SK-N-SH treated with all-trans-retinoic acid at 6 μM for 48 hours (cell line): ENCODE measurements at regions not wholly inside any gene's neighbourhood (a gene's known extent, or its start where the extent isn't known, plus 50 kb on each side); places are given as distances from the start of the nearest gene placed in this dataset.

Source experiments
- ATAC-seq: fragments of 200-7000 bp; cut with Tn5 transposase; 3 replicates; pipeline ENCODE4 v1.9.1; 2020; ENCODE audit warnings: mild to moderate bottlenecking, moderate library complexity
- ARNTL ChIP-seq: fragments of 450-650 bp; formaldehyde crosslinking; IDR thresholded peaks from 2 replicates; pipeline ENCODE4 v1.5.0; 2020; ENCODE audit warnings: low read depth, mild to moderate bottlenecking, moderate library complexity, borderline replicate concordance
- BACH2 ChIP-seq: fragments of 250-450 bp; sonication (Bioruptor Pico); IDR thresholded peaks from 2 replicates; pipeline ENCODE4 v1.9.0; 2021; ENCODE audit warnings: mild to moderate bottlenecking, borderline replicate concordance
- CSDC2 ChIP-seq: fragments of 250-450 bp; sonication (Bioruptor Pico); IDR thresholded peaks from 2 replicates; pipeline ENCODE4 v1.5.0; 2020; ENCODE audit warnings: mild to moderate bottlenecking, moderate library complexity
- ESRRG ChIP-seq: fragments of 250-450 bp; sonication (Bioruptor Pico); IDR thresholded peaks from 2 replicates; pipeline ENCODE4 v1.6.1; 2021; ENCODE audit warnings: mild to moderate bottlenecking
- GLIS3 ChIP-seq: fragments of 250-450 bp; sonication (Bioruptor Pico); IDR thresholded peaks from 2 replicates; pipeline ENCODE4 v1.5.0; 2020; ENCODE audit warnings: mild to moderate bottlenecking, moderate library complexity
- ISL1 ChIP-seq: fragments of 250-450 bp; sonication (Bioruptor Pico); IDR thresholded peaks from 2 replicates; pipeline ENCODE4 v2.1.2; 2022; ENCODE audit warnings: mild to moderate bottlenecking, moderate library complexity
- OSR1 ChIP-seq: fragments of 250-450 bp; sonication (Bioruptor Pico); IDR thresholded peaks from 2 replicates; pipeline ENCODE4 v1.8.0; 2022; ENCODE audit warnings: moderate library complexity, mild to moderate bottlenecking, inconsistent platforms
- PPARA ChIP-seq: fragments of 250-450 bp; sonication (Bioruptor Pico); IDR thresholded peaks from 2 replicates; pipeline ENCODE4 v1.5.0; 2020; ENCODE audit warnings: mild to moderate bottlenecking, borderline replicate concordance
- RARB ChIP-seq: fragments of 250-450 bp; sonication (Bioruptor Pico); IDR thresholded peaks from 2 replicates; pipeline ENCODE4 v1.8.0; 2021; ENCODE audit warnings: mild to moderate bottlenecking, moderate library complexity
- SNAI2 ChIP-seq: fragments of 250-450 bp; sonication (Bioruptor Pico); IDR thresholded peaks from 2 replicates; pipeline ENCODE4 v1.5.0; 2020; ENCODE audit warnings: mild to moderate bottlenecking, moderate library complexity
- TCF4 ChIP-seq: fragments of 250-450 bp; sonication (Bioruptor Pico); IDR thresholded peaks from 2 replicates; pipeline ENCODE4 v1.8.0; 2021; ENCODE audit warnings: mild to moderate bottlenecking, moderate library complexity, borderline replicate concordance
- ZC3H10 ChIP-seq: fragments of 250-450 bp; sonication (Bioruptor Pico); IDR thresholded peaks from 2 replicates; pipeline ENCODE4 v1.5.1; 2021; ENCODE audit warnings: mild to moderate bottlenecking, moderate library complexity
- ZFP3 ChIP-seq: fragments of 250-450 bp; sonication (Bioruptor Pico); IDR thresholded peaks from 2 replicates; pipeline ENCODE4 v1.5.0; 2020; ENCODE audit warnings: mild to moderate bottlenecking, moderate library complexity
- ZFP30 ChIP-seq: fragments of 450-650 bp; formaldehyde crosslinking; IDR thresholded peaks from 2 replicates; pipeline ENCODE4 v1.5.0; 2022; ENCODE audit warnings: mild to moderate bottlenecking, moderate library complexity
- ZNF565 ChIP-seq: fragments of 450-650 bp; formaldehyde crosslinking; conservative IDR thresholded peaks from 2 replicates; pipeline ENCODE4 v1.5.0; 2020; ENCODE audit warnings: low read depth, mild to moderate bottlenecking, moderate library complexity
- ZNF70 ChIP-seq: fragments of 450-650 bp; formaldehyde crosslinking; IDR thresholded peaks from 2 replicates; pipeline ENCODE4 v1.5.0; 2020; ENCODE audit warnings: mild to moderate bottlenecking, moderate library complexity
- TF ChIP-seq, protein P1 (sequence below): fragments of 250-450 bp; sonication (Bioruptor Pico); IDR thresholded peaks from 2 replicates; pipeline ENCODE4 v1.5.0; 2020; ENCODE audit warnings: mild to moderate bottlenecking, moderate library complexity
- TF ChIP-seq, protein P2 (sequence below): fragments of 250-450 bp; sonication (Bioruptor Pico); IDR thresholded peaks from 2 replicates; pipeline ENCODE4 v1.5.1; 2020; ENCODE audit warnings: low read depth, mild to moderate bottlenecking, moderate library complexity
- TF ChIP-seq, protein P3 (sequence below): fragments of 250-450 bp; sonication (Bioruptor Pico); IDR thresholded peaks from 2 replicates; pipeline ENCODE4 v1.8.0; 2021; ENCODE audit warnings: low read depth, mild to moderate bottlenecking, moderate library complexity, borderline replicate concordance
- TF ChIP-seq, protein P4 (sequence below): fragments of 250-450 bp; sonication (Bioruptor Pico); IDR thresholded peaks from 2 replicates; pipeline ENCODE4 v1.8.0; 2020; ENCODE audit warnings: mild to moderate bottlenecking, moderate library complexity, borderline replicate concordance

DNA sequence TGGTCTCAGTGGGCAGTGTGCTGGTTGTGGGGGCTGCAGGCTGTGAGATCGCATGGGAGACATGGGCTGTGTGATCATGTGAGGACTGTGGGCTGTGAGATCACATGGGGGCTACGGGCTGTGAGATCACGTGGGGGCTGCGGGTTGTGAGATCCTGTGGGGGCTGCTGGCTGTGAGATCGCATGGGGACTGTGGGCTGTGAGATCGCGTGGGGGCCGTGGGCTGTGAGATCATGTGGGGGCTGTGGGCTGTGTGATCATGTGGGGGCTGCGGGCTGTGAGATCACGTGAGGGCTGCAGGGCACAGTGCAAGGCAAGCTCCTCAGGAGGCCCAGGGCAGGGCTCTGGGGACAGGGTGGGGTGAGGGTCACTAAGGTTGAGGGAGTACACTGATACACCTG is 140.5 kb upstream of the CST7 start:
- no peak for ATAC-seq
- TF ChIP-seq, protein P1, sequence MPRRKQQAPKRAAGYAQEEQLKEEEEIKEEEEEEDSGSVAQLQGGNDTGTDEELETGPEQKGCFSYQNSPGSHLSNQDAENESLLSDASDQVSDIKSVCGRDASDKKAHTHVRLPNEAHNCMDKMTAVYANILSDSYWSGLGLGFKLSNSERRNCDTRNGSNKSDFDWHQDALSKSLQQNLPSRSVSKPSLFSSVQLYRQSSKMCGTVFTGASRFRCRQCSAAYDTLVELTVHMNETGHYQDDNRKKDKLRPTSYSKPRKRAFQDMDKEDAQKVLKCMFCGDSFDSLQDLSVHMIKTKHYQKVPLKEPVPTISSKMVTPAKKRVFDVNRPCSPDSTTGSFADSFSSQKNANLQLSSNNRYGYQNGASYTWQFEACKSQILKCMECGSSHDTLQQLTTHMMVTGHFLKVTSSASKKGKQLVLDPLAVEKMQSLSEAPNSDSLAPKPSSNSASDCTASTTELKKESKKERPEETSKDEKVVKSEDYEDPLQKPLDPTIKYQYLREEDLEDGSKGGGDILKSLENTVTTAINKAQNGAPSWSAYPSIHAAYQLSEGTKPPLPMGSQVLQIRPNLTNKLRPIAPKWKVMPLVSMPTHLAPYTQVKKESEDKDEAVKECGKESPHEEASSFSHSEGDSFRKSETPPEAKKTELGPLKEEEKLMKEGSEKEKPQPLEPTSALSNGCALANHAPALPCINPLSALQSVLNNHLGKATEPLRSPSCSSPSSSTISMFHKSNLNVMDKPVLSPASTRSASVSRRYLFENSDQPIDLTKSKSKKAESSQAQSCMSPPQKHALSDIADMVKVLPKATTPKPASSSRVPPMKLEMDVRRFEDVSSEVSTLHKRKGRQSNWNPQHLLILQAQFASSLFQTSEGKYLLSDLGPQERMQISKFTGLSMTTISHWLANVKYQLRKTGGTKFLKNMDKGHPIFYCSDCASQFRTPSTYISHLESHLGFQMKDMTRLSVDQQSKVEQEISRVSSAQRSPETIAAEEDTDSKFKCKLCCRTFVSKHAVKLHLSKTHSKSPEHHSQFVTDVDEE (CRISPR knock-in tag): no peak
- TF ChIP-seq, protein P2, sequence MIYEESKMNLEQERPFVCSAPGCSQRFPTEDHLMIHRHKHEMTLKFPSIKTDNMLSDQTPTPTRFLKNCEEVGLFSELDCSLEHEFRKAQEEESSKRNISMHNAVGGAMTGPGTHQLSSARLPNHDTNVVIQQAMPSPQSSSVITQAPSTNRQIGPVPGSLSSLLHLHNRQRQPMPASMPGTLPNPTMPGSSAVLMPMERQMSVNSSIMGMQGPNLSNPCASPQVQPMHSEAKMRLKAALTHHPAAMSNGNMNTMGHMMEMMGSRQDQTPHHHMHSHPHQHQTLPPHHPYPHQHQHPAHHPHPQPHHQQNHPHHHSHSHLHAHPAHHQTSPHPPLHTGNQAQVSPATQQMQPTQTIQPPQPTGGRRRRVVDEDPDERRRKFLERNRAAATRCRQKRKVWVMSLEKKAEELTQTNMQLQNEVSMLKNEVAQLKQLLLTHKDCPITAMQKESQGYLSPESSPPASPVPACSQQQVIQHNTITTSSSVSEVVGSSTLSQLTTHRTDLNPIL (CRISPR knock-in tag): no peak
- TF ChIP-seq ZNF70 (no peak), ZFP3 (no peak), BACH2 (no peak), ZFP30 (CRISPR knock-in tag) (no peak), ZNF565 (CRISPR knock-in tag) (no peak), ZC3H10 (CRISPR knock-in tag) (no peak)
- TF ChIP-seq, protein P3, sequence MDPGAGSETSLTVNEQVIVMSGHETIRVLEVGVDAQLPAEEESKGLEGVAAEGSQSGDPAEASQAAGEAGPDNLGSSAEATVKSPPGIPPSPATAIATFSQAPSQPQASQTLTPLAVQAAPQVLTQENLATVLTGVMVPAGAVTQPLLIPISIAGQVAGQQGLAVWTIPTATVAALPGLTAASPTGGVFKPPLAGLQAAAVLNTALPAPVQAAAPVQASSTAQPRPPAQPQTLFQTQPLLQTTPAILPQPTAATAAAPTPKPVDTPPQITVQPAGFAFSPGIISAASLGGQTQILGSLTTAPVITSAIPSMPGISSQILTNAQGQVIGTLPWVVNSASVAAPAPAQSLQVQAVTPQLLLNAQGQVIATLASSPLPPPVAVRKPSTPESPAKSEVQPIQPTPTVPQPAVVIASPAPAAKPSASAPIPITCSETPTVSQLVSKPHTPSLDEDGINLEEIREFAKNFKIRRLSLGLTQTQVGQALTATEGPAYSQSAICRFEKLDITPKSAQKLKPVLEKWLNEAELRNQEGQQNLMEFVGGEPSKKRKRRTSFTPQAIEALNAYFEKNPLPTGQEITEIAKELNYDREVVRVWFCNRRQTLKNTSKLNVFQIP: no peak

DNA sequence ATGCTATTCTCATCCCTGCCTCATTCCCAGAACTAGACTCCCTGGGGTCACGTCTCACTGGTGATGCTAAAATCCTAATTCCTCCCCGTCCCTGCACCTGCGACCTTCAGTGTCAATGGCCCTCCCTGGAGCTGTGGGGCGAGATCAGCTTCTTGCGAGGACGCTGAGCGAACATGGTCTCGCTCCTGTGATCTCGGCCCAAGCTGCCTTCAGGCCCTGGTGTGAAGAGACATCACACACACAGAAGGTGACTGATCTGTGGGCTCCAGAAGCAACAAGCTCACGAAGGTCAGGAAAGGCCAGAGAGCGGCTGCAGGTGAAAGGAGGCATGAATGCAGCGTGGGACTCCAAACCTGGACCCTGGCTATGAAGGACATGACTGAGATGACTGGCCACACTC is 139.5 kb upstream of the CST7 start:
- ATAC-seq: no peak
- TF ChIP-seq ISL1 (CRISPR knock-in tag) (no peak), CSDC2 (CRISPR knock-in tag) (no peak), PPARA (CRISPR knock-in tag) (no peak), RARB (CRISPR knock-in tag) (no peak), ARNTL (CRISPR knock-in tag) (no peak), ZFP3 (no peak), ESRRG (CRISPR knock-in tag) (no peak), OSR1 (CRISPR knock-in tag) (no peak), SNAI2 (CRISPR knock-in tag) (no peak)
- TF ChIP-seq, protein P2 (CRISPR knock-in tag): no peak

DNA sequence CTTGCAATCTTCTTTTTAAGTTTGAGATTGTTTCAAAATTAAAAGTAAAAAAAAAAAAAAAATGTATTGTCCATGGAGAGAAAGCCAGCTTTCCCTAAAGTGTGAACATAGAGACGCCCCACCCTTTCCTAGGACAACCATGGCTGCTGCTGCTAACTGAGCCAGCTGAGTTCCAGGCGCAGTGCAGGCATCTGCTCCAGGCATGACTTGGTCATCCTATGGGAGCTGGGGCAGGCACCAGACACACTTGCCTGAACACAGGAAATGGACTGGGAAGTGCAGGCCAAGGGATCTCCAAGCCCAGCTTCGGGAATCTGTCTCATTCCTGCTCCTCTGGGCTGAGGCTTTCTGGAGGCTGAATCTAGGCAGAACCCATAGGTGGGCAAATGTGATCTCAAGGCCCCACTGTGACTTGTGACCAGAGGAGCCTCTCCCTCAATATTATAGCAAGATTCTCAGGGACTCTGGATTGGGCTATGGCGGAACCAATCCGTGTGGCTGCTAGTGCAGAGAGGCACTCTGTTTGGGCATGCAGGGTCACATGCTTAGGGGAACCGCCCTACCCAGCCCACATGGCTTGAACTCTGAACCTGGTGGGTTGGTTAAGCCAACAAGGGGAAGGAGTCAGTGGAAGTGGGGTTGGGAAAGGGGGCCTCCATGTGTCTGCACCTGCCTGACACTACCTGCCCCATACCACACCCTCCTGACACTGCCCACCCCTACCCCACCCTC is 138.2 kb upstream of the CST7 start:
- no peak for ATAC-seq
- TF ChIP-seq GLIS3 (CRISPR knock-in tag): no peak

DNA sequence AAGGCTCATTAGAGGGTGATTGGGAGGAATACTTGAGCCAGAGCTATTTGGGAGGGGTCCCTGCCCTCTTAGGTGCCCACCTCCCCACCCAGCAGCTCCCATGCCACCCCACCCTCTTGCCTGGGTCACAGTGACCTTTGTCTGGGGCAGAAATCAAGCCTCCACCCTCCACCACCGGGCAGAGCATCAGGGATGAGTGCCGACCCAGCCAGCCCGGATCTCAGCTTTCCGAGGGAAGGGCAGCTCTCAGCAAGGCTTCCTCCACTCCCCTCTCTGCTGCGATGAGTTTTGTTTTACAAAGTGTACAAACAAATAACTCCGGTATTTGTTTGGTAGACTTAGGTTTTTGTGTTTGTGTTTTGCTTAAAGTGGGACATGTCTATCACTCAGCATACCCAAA is 136.7 kb upstream of the CST7 start:
- no peak for ATAC-seq
- TF ChIP-seq, protein P2 (CRISPR knock-in tag): no peak
- TF ChIP-seq ZFP30 (CRISPR knock-in tag) (no peak), ZC3H10 (CRISPR knock-in tag) (no peak), ARNTL (CRISPR knock-in tag) (no peak), ESRRG (CRISPR knock-in tag) (no peak), PPARA (CRISPR knock-in tag) (no peak), BACH2 (no peak), ZNF70 (no peak), ISL1 (CRISPR knock-in tag) (no peak), TCF4 (no peak), CSDC2 (CRISPR knock-in tag) (no peak), RARB (CRISPR knock-in tag) (no peak), GLIS3 (CRISPR knock-in tag) (no peak)
- TF ChIP-seq, protein P4, sequence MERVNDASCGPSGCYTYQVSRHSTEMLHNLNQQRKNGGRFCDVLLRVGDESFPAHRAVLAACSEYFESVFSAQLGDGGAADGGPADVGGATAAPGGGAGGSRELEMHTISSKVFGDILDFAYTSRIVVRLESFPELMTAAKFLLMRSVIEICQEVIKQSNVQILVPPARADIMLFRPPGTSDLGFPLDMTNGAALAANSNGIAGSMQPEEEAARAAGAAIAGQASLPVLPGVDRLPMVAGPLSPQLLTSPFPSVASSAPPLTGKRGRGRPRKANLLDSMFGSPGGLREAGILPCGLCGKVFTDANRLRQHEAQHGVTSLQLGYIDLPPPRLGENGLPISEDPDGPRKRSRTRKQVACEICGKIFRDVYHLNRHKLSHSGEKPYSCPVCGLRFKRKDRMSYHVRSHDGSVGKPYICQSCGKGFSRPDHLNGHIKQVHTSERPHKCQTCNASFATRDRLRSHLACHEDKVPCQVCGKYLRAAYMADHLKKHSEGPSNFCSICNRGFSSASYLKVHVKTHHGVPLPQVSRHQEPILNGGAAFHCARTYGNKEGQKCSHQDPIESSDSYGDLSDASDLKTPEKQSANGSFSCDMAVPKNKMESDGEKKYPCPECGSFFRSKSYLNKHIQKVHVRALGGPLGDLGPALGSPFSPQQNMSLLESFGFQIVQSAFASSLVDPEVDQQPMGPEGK: no peak
- TF ChIP-seq, protein P3: no peak
